ENCODE measurements at regions not wholly inside any gene's neighbourhood (a gene's known extent, or its start where the extent isn't known, plus 50 kb on each side); places are given as distances from the start of the nearest gene placed in this dataset.

GRCh38 chr5:32909207-32909606 is 198.1 kb downstream of the NPR3 start:
- TF ChIP-seq CREB1 (IDR thresholded peaks at IDR 0.05) (no peak), CREB1 (CRISPR knock-in tag; IDR thresholded peaks at IDR 0.05) (no peak), ZNF276 (CRISPR knock-in tag; IDR thresholded peaks at IDR 0.05; ENCODE audit: low read depth) (no peak), TOPORS (CRISPR knock-in tag; IDR thresholded peaks at IDR 0.05) (no peak), ZNF768 (CRISPR knock-in tag; IDR thresholded peaks at IDR 0.05) (no peak), CENPT (CRISPR knock-in tag; IDR thresholded peaks at IDR 0.05; ENCODE audit: low read depth) (no peak), AHDC1 (CRISPR knock-in tag; IDR thresholded peaks at IDR 0.05; ENCODE audit: borderline replicate concordance) (no peak), HDAC6 (IDR thresholded peaks at IDR 0.05; ENCODE audit: low read depth, low read length) (no peak), CTCF (CRISPR knock-in tag; IDR thresholded peaks at IDR 0.05) (no peak), TAF1 (CRISPR knock-in tag; IDR thresholded peaks at IDR 0.05) (no peak), ZSCAN29 (CRISPR knock-in tag; conservative IDR thresholded peaks at IDR 0.05) (no peak), CHD4 (IDR thresholded peaks at IDR 0.05; ENCODE audit: borderline replicate concordance, low read length) (no peak), ATF6 (CRISPR knock-in tag; conservative IDR thresholded peaks at IDR 0.05) (no peak), SP2 (CRISPR knock-in tag; IDR thresholded peaks at IDR 0.05) (no peak), FOXA3 (CRISPR knock-in tag; IDR thresholded peaks at IDR 0.05) (no peak)
